Panc1 (cell line): ENCODE measurements at regions not wholly inside any gene's neighbourhood (a gene's known extent, or its start where the extent isn't known, plus 50 kb on each side); places are given as distances from the start of the nearest gene placed in this dataset.

Experiments used
- ATAC-seq: fragments of 200-7000 bp; cut with Tn5 transposase; 2 replicates; pipeline ENCODE4 v1.9.1; 2020; ENCODE audit warnings: mild to moderate bottlenecking, moderate library complexity
- BruUV-seq: library from RNA; stranded (reverse); fragments of 400-500 nt; replicated peaks from 2 replicates; lab custom pipeline; 2021; lab: Mats Ljungman, UMichigan
- CTCF ChIA-PET: fragments of 300-600 bp; sonication (Branson Sonifier 250); formaldehyde crosslinking; loops from one replicate; lab custom pipeline; 2022; ENCODE audit warnings: antibody characterized with exemption; lab: Charles Lee
- POLR2A ChIA-PET: fragments of 300-600 bp; sonication (Branson Sonifier 250); formaldehyde crosslinking; loops from one replicate; lab custom pipeline; 2022; ENCODE audit warnings: antibody characterized with exemption; lab: Charles Lee
- DNase-seq: peaks from one replicate; pipeline ENCODE4 v3.0.0-alpha.2; 2010; ENCODE audit warnings: low read depth, low spot score
- H3K27ac ChIP-seq: 2 replicates; pipeline ENCODE4 v1.5.1; 2011; ENCODE audit warnings: mild to moderate bottlenecking, low read length, inconsistent platforms
- H3K27me3 ChIP-seq: fragments of 200-500 bp; sonication (Bioruptor generic); 2 replicates; pipeline ENCODE4 v1.6.0; 2014; ENCODE audit warnings: low read length, inconsistent platforms; ENCODE audit not compliant: control insufficient read depth, insufficient read depth
- H3K36me3 ChIP-seq: fragments of 200-500 bp; sonication (Bioruptor generic); 2 replicates; pipeline ENCODE4 v1.5.1; 2014; ENCODE audit warnings: inconsistent platforms, mild to moderate bottlenecking, low read length, moderate library complexity; ENCODE audit not compliant: control insufficient read depth, insufficient read depth
- H3K4me1 ChIP-seq: 2 replicates; pipeline ENCODE4 v1.5.1; 2011; ENCODE audit warnings: inconsistent platforms, mild to moderate bottlenecking, low read length, moderate library complexity; ENCODE audit not compliant: control insufficient read depth, insufficient read depth
- H3K4me3 ChIP-seq, 2 experiments: 2 replicates each; pipeline ENCODE4 v1.5.1; 2011 to 2012; ENCODE audit warnings: low read depth in 2 of 2, low read length in 2 of 2, mild to moderate bottlenecking in 2 of 2, inconsistent platforms in 1 of 2, moderate library complexity in 1 of 2
- H3K9me3 ChIP-seq: fragments of 200-500 bp; sonication (Bioruptor generic); 2 replicates; pipeline ENCODE4 v1.5.1; 2014; ENCODE audit warnings: low read depth, mild to moderate bottlenecking, inconsistent platforms, low read length, moderate library complexity; ENCODE audit not compliant: control insufficient read depth, insufficient read depth
- POLR2AphosphoS5 ChIP-seq: IDR thresholded peaks from 2 replicates; pipeline ENCODE4 v1.6.1; 2012; ENCODE audit warnings: mild to moderate bottlenecking, low read depth, low read length, moderate library complexity
- SIN3A ChIP-seq: IDR thresholded peaks from 2 replicates; pipeline ENCODE4 v1.6.1; 2012; ENCODE audit warnings: low read depth, mild to moderate bottlenecking, low read length, moderate library complexity, borderline replicate concordance; ENCODE audit not compliant: insufficient read depth
- TCF7L2 ChIP-seq: IDR thresholded peaks from 2 replicates; pipeline ENCODE4 v1.6.1; 2011; ENCODE audit warnings: mild to moderate bottlenecking, low read depth, low read length, inconsistent platforms
- in situ Hi-C: cut with HindIII; loops from 2 replicates; pipeline ENCODE4 v1.10.0; 2016; ENCODE audit warnings: low sequenced_read_pairs, low pct_unique_long_range_greater_than_20kb
- intact Hi-C: fragments of 100-400 bp; cut with micrococcal nuclease; formaldehyde crosslinking; loops from one replicate; pipeline ENCODE4 v1.10.0; 2022; ENCODE audit not compliant: unreplicated experiment
- TF ChIP-seq, protein P1 (sequence below): fragments of 450-650 bp; IDR thresholded peaks from 2 replicates; pipeline ENCODE4 v1.5.1; 2017; ENCODE audit warnings: mild to moderate bottlenecking
- TF ChIP-seq, protein P2 (sequence below), 2 experiments: IDR thresholded peaks; 2 replicates each; pipeline ENCODE4 v1.6.1; 2011 to 2012; ENCODE audit warnings: low read depth in 2 of 2, control low read depth in 1 of 2, low read length in 1 of 2, mild to moderate bottlenecking in 1 of 2, moderate library complexity in 1 of 2; ENCODE audit not compliant: insufficient read depth in 1 of 2

DNA sequence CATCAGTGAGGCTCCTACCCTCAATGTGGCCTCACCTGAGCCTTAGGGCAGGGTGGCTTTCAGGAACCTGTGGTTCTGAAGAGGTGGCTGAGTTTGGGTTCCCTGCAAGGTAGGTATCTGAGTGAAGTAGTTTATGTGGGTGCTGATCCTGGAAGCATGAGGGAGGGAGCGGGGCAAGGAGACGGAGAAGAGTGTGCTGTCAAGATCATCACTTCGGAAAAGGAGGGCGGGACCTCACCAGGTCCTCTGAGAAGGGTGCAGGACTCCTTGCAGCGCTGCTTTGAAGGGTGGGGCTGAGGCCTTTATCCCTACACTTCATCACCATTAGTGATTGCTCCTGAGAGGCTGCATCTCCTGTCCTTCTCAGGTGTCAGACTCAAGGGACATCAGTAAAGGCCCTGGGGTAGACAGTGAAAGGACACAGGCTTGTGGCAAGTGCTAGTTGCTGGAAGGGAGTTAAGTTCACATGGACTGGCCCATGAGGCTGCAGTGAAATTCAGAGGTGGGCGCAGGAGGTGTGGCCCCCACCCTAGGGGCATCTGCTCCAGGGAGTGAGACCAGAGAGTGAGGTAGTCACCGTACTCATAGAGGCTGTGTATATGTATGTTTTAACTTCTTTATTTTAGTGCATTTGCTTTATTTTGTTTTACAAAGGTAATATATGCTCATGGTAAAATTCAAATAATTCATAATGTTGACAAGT is 57.3 kb upstream of the GALNT2 start:
- CTCF ChIA-PET = no interaction called here
- DNase-seq (no peak), ATAC-seq (no peak)
- no peak overlapping the region for H3K27ac ChIP-seq
- TF ChIP-seq POLR2AphosphoS5 (no peak), SIN3A (no peak), TCF7L2 (no peak)
- TF ChIP-seq, protein P1, sequence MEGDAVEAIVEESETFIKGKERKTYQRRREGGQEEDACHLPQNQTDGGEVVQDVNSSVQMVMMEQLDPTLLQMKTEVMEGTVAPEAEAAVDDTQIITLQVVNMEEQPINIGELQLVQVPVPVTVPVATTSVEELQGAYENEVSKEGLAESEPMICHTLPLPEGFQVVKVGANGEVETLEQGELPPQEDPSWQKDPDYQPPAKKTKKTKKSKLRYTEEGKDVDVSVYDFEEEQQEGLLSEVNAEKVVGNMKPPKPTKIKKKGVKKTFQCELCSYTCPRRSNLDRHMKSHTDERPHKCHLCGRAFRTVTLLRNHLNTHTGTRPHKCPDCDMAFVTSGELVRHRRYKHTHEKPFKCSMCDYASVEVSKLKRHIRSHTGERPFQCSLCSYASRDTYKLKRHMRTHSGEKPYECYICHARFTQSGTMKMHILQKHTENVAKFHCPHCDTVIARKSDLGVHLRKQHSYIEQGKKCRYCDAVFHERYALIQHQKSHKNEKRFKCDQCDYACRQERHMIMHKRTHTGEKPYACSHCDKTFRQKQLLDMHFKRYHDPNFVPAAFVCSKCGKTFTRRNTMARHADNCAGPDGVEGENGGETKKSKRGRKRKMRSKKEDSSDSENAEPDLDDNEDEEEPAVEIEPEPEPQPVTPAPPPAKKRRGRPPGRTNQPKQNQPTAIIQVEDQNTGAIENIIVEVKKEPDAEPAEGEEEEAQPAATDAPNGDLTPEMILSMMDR = no peak
- TF ChIP-seq, protein P2, sequence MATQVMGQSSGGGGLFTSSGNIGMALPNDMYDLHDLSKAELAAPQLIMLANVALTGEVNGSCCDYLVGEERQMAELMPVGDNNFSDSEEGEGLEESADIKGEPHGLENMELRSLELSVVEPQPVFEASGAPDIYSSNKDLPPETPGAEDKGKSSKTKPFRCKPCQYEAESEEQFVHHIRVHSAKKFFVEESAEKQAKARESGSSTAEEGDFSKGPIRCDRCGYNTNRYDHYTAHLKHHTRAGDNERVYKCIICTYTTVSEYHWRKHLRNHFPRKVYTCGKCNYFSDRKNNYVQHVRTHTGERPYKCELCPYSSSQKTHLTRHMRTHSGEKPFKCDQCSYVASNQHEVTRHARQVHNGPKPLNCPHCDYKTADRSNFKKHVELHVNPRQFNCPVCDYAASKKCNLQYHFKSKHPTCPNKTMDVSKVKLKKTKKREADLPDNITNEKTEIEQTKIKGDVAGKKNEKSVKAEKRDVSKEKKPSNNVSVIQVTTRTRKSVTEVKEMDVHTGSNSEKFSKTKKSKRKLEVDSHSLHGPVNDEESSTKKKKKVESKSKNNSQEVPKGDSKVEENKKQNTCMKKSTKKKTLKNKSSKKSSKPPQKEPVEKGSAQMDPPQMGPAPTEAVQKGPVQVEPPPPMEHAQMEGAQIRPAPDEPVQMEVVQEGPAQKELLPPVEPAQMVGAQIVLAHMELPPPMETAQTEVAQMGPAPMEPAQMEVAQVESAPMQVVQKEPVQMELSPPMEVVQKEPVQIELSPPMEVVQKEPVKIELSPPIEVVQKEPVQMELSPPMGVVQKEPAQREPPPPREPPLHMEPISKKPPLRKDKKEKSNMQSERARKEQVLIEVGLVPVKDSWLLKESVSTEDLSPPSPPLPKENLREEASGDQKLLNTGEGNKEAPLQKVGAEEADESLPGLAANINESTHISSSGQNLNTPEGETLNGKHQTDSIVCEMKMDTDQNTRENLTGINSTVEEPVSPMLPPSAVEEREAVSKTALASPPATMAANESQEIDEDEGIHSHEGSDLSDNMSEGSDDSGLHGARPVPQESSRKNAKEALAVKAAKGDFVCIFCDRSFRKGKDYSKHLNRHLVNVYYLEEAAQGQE (IDR thresholded peaks at IDR 0.05; ENCODE audit: insufficient read depth in 1 of 2, low read depth in 2 of 2, low read length in 1 of 2) = no peak
- H3K4me3 ChIP-seq = no peak overlapping the region
- intact Hi-C loops (no loop called here), in situ Hi-C loops (no loop called here)
- peaks cover 5% of the 10 kb centered on the region; the same call in 1 of the 2 replicates for H3K27me3 ChIP-seq
- H3K4me1 ChIP-seq = no peaks in the 10 kb centered on the region
- no TSS peak for BruUV-seq
- H3K36me3 ChIP-seq = no peaks in the 10 kb centered on the region
- POLR2A ChIA-PET = no interaction called here
- H3K9me3 ChIP-seq = no peaks in the 10 kb centered on the region

DNA sequence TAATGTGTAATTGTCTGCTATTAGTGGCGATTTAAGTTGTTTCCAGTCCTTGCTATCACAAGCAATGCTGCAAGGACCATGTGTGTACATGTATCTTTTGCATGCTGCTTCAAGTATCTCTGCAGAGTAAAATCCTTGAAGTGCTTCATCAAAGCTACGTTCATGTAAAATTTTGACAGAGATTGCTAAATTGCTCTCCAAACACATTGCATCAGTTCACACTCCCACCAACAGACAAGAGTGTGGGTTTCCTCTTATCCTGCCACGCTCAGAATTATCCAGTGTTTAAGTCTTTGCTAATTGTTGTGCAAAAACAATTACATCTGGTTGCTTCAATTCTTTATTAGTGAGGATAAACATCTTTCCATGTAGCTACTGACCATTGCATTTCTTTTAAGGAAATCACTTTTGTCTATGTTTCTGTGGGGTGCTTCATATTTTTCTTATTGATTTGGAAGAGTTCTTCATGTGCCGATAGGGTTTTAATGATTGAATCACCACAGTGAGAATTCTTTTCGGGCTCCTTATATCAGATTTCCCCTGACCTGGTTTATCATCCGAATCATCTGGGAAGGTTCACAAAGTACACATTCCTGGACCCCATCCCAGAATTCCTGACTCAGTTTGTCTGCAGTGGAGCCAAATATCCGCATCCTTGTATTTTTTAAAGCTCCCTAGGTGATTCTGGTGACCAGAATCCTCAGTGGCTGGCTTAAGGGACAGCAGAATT is 56.3 kb upstream of the GALNT2 start:
- Histone ChIP-seq H3K9me3 (no peaks in the 10 kb centered on the region), H3K4me1 (no peaks in the 10 kb centered on the region), H3K4me3 (no peak overlapping the region), H3K27me3 (peaks cover 5% of the 10 kb centered on the region; the same call in 1 of the 2 replicates), H3K36me3 (no peaks in the 10 kb centered on the region), H3K27ac (no peak overlapping the region)
- POLR2A ChIA-PET = interaction anchor here (0.6 kb wide), 1 partner anchor 24 kb away, joined by 3 read pairs; no protein-coding TSS in a partner anchor
- intact Hi-C loops = no loop called here
- DNase-seq = no peak
- in situ Hi-C loops = no loop called here
- no peak for ATAC-seq
- CTCF ChIA-PET = no interaction called here
- no TSS peak for BruUV-seq
- TF ChIP-seq, protein P1 = no peak
- TF ChIP-seq POLR2AphosphoS5 (no peak), SIN3A (no peak), TCF7L2 (no peak)
- TF ChIP-seq, protein P2 (IDR thresholded peaks at IDR 0.05; ENCODE audit: insufficient read depth in 1 of 2, low read depth in 2 of 2, low read length in 1 of 2) = no peak
